Mucosa of rectum (tissue), 2 donors: ENCODE measurements at regions not wholly inside any gene's neighbourhood (a gene's known extent, or its start where the extent isn't known, plus 50 kb on each side); places are given as distances from the start of the nearest gene placed in this dataset.

ENCODE experiments used
- H3K27ac ChIP-seq, 2 donors: one replicate each; pipeline ENCODE4 v1.7.0; 2013; ENCODE audit warnings: inconsistent platforms in 2 of 2, low read depth in 2 of 2, low read length in 2 of 2
- H3K27me3 ChIP-seq, 2 donors: one replicate each; pipeline ENCODE4 v1.7.0; 2013; ENCODE audit warnings: low read length in 2 of 2; ENCODE audit not compliant: control insufficient read depth in 2 of 2, insufficient read depth in 2 of 2
- H3K36me3 ChIP-seq, 2 donors: one replicate each; pipeline ENCODE4 v1.7.0; 2013; ENCODE audit warnings: low read length in 2 of 2; ENCODE audit not compliant: control insufficient read depth in 2 of 2, insufficient read depth in 2 of 2
- H3K4me1 ChIP-seq, 2 donors: one replicate each; pipeline ENCODE4 v1.7.0; 2013; ENCODE audit warnings: low read length in 2 of 2, mild to moderate bottlenecking in 1 of 2; ENCODE audit not compliant: control insufficient read depth in 2 of 2, insufficient read depth in 2 of 2
- H3K4me3 ChIP-seq, 2 donors: one replicate each; pipeline ENCODE4 v1.7.0; 2013; ENCODE audit warnings: low read length in 2 of 2
- H3K9ac ChIP-seq, 2 donors: one replicate each; pipeline ENCODE4 v1.7.0; 2013; ENCODE audit warnings: low read length in 2 of 2, low read depth in 1 of 2, mild to moderate bottlenecking in 1 of 2
- H3K9me3 ChIP-seq, 2 donors: one replicate each; pipeline ENCODE4 v1.7.0; 2013; ENCODE audit warnings: low read length in 2 of 2; ENCODE audit not compliant: control insufficient read depth in 2 of 2
- donor health status: healthy.
- donor health status: Normal muscosa, but diverticular disease.

DNA sequence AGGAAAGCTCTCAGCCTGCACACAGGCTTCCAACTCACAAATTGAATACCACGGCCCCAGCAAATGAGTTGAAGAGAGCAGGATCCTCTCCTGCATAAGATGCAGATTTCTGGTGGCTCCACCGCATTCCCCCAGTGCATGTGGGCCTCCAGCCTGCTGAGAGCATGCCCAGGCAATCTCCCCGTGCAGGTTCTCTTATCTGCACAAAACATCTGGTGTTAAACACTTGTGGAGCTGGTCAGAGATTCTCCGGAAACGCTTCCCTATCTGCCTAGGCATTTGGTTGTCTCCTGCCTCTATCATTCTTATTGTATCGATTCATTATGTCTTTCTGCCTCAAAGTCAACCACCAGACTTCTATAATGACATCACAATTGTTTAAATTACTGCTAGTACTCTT, 1349.0 kb upstream of the B3GALT2 start:
- H3K4me3 ChIP-seq = no peak overlapping the region
- no peak overlapping the region for H3K9ac ChIP-seq
- no peaks in the 10 kb centered on the region for H3K27me3 ChIP-seq
- H3K4me1 ChIP-seq = no peaks in the 10 kb centered on the region
- no peaks in the 10 kb centered on the region for H3K36me3 ChIP-seq
- H3K9me3 ChIP-seq = peaks cover 0 to 3% of the 10 kb centered on the region in 2 donors
- no peak overlapping the region for H3K27ac ChIP-seq

DNA sequence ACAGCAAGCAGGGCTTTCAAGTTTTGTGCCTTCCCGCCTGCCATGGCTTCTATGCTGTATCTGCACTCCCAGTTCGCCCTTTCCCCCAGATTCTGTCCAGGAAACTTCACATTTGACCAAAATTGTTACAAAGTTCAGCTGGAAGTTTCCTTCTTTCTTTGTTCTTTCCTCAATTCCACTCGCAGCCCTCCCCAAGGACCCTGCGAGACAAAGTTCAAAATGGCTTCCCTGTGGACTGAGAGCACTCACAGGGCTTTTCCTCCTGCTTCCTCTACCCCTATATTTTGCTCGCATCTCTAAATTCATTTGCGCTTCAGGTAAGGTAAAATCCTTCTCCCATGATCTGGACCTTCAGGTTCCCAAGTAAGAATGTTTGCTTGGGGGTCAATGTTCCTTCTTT, 1348.4 kb upstream of the B3GALT2 start:
- Histone ChIP-seq H3K4me3 (no peak overlapping the region), H3K27me3 (no peaks in the 10 kb centered on the region), H3K9me3 (no peaks in the 10 kb centered on the region), H3K9ac (no peak overlapping the region), H3K36me3 (no peaks in the 10 kb centered on the region), H3K4me1 (no peaks in the 10 kb centered on the region), H3K27ac (no peak overlapping the region)

DNA sequence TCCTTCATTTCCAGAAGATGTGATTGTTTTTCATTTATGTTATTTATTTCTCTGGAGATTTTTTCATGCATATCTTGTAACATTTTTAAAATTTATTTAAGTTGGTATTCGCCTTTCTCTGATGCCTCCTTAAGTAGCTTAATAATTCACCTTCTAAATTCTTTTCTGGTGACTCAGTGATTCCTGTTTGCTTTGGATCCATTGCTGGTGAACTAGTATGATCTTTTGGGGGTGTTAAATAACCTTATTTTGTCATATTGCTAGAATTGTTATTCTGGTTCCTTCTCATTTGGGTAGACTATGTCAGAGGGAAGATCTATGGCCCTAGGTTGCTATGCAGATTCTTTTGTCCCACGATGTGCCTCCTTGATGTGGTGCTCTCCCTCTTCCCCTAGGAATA, 1347.2 kb upstream of the B3GALT2 start:
- no peaks in the 10 kb centered on the region for H3K27me3 ChIP-seq
- no peaks in the 10 kb centered on the region for H3K36me3 ChIP-seq
- no peak overlapping the region for H3K27ac ChIP-seq
- no peak overlapping the region for H3K9ac ChIP-seq
- H3K9me3 ChIP-seq = no peaks in the 10 kb centered on the region
- no peak overlapping the region for H3K4me3 ChIP-seq
- H3K4me1 ChIP-seq = no peaks in the 10 kb centered on the region

DNA sequence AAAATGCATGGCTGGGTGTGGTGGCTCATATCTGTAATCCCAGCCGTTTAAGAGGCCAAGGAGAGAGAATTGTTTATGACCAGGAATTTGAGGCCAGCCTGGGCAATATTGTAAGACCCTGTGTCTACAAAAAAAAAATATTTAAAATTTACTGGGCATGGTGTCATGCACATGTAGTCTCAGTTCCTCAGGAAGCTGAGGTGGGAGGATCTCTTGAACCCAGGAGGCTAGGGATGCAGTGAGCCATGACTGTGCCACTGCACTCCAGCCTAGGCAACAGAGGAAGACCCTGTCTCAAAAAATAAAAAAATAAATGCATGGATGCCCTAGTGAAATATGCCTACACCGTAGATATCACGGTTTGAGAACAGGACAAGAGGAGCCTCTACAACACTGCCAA, 1331.2 kb upstream of the B3GALT2 start:
- Histone ChIP-seq H3K9ac (no peak overlapping the region), H3K4me3 (no peak overlapping the region), H3K4me1 (no peaks in the 10 kb centered on the region), H3K36me3 (no peaks in the 10 kb centered on the region), H3K27ac (no peak overlapping the region), H3K27me3 (no peaks in the 10 kb centered on the region), H3K9me3 (no peaks in the 10 kb centered on the region)

DNA sequence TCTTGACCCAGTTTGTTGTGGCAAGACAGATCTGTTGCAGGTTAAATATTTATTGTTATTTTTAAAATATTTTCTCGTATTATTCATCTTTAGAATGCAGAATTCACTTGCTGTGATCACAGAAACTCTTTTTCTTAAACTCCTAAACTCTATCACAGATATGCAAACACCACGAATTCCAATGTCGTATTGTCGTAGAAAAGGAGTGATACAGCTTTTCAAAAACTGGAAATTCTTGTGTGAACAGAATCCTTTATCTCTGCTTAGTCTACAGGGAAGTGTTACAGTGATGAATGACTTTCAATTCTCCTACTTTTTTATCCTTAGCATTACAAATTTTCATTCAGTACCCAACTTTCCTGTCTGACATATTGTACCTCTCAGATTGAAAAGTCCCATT, 1329.5 kb upstream of the B3GALT2 start:
- Histone ChIP-seq H3K27me3 (no peaks in the 10 kb centered on the region), H3K9me3 (no peaks in the 10 kb centered on the region), H3K9ac (no peak overlapping the region), H3K36me3 (no peaks in the 10 kb centered on the region), H3K4me1 (no peaks in the 10 kb centered on the region), H3K27ac (no peak overlapping the region), H3K4me3 (no peak overlapping the region)

DNA sequence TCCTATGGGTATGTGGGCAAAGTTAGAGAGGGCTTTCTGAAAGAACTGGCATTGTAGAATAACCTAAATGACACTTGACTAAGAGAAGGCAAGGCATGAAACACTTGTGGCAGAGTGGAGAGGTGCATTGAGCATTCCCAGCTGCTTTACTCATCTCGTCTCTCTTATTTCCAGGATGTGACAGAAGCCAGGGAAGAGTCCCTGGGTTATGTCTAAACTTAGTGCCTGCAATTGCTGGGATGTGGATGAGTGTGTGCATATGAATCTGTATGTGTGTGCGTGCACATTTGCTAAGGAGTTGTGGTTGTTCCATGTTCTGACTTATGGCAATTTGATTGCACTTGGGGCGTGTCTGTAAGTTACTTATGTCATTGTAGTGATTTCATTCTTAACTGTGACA, 1326.5 kb upstream of the B3GALT2 start:
- no peak overlapping the region for H3K9ac ChIP-seq
- H3K4me1 ChIP-seq = no peaks in the 10 kb centered on the region
- H3K4me3 ChIP-seq = no peak overlapping the region
- H3K27ac ChIP-seq = no peak overlapping the region
- no peaks in the 10 kb centered on the region for H3K27me3 ChIP-seq
- H3K9me3 ChIP-seq = no peaks in the 10 kb centered on the region
- no peaks in the 10 kb centered on the region for H3K36me3 ChIP-seq

DNA sequence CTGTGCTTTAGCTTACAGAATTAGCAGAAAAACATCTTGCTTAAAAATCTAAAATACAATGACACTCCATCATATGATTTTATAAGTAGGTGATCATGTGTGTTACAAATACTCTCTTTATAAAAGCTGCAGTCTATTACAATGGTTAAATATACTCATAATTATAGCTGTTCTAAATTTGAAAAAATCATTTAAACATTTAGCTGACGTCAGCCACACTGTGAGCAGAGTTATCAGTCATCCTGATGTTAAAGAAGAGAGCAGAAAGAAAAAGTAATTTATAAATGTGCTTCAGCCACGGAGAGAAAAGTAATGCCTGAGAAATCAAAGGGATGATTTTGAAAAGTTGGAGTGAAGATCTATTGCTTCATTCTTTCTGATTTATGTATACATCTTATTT, 1325.9 kb upstream of the B3GALT2 start:
- no peaks in the 10 kb centered on the region for H3K9me3 ChIP-seq
- no peak overlapping the region for H3K4me3 ChIP-seq
- H3K9ac ChIP-seq = no peak overlapping the region
- H3K27ac ChIP-seq = no peak overlapping the region
- H3K4me1 ChIP-seq = no peaks in the 10 kb centered on the region
- H3K36me3 ChIP-seq = no peaks in the 10 kb centered on the region
- no peaks in the 10 kb centered on the region for H3K27me3 ChIP-seq

DNA sequence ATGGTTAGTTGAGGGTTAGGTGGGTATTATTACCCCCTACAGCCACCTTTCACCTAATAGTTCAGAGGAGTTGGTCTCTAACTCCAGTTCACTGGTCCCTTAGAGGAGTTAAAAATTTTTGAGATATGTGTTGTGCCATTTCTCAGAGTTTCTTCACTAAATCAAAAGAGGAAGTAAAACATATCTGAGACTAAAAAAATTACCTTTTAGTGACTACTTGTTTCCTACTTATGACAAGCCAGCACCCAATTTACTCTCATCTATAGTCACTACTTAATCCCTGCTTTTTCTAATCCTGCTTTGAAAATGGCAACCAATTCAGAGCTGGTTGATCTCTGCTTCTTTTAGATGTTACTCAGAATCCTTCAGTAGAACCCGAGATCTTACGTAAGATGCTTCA, 1316.8 kb upstream of the B3GALT2 start:
- no peak overlapping the region for H3K9ac ChIP-seq
- H3K4me3 ChIP-seq = no peak overlapping the region
- H3K4me1 ChIP-seq = no peaks in the 10 kb centered on the region
- H3K27me3 ChIP-seq = no peaks in the 10 kb centered on the region
- no peaks in the 10 kb centered on the region for H3K9me3 ChIP-seq
- H3K36me3 ChIP-seq = no peaks in the 10 kb centered on the region
- no peak overlapping the region for H3K27ac ChIP-seq

DNA sequence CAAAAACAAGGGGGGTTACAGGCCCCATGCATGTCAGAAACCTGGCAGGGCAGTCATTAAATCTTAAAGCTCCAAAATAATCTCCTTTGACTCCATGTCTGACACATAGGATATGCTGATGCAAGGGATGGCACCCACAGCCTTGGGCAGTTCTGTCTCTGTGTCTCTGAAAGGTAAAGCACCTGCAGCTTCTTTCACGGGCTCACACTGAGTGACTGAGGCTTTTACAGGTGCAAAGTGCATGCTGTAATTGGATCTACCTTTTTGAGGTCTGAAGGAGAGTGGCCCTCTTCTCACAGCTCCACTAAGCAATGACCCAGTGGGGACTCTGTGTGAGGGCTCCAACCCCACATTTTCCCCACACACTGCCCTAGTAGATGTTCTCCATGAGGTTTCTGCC, 1309.0 kb upstream of the B3GALT2 start:
- H3K27ac ChIP-seq = no peak overlapping the region
- H3K4me1 ChIP-seq = no peaks in the 10 kb centered on the region
- H3K4me3 ChIP-seq = no peak overlapping the region
- no peaks in the 10 kb centered on the region for H3K27me3 ChIP-seq
- H3K9me3 ChIP-seq = no peaks in the 10 kb centered on the region
- no peak overlapping the region for H3K9ac ChIP-seq
- no peaks in the 10 kb centered on the region for H3K36me3 ChIP-seq

DNA sequence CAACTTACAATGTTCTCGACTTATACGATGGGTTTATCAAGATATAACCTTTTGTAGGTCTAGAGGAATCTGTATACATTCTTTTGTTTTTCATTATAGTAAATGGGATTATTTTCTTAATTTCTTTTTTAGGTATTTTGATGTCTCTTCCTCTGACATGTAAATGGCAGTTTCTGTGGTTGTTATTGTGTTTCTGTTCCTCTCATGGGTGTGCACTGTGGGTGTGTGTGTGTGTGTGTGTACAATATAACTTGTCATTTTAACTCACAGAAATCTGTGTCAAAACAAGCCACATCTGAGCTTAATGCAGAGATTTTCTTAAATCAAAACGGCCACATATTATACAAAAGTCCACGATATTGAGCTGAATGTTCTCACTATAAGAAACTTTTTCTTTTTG, 1300.8 kb upstream of the B3GALT2 start:
- Histone ChIP-seq H3K9ac (no peak overlapping the region), H3K36me3 (no peaks in the 10 kb centered on the region), H3K4me1 (no peaks in the 10 kb centered on the region), H3K4me3 (no peak overlapping the region), H3K27me3 (no peaks in the 10 kb centered on the region), H3K9me3 (no peaks in the 10 kb centered on the region), H3K27ac (no peak overlapping the region)

DNA sequence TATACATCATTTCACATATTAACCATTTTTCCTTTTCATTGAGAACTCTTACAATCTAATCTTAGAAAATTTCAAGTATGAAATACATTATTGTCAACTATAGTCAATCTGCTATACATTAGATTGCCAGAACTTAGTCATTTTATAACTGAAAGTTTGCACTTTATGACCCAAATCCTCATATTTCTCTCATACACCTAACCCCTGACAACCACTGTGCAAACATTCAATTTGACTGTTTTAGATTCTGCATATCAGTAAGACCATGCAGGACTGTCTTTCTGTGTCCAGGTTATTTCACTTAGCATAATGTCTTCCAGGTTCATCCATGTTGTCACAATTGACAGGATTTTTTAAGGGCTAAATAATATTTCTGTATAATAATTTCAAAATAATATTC, 1299.0 kb upstream of the B3GALT2 start:
- Histone ChIP-seq H3K4me3 (no peak overlapping the region), H3K4me1 (no peaks in the 10 kb centered on the region), H3K36me3 (no peaks in the 10 kb centered on the region), H3K27ac (no peak overlapping the region), H3K9ac (no peak overlapping the region), H3K9me3 (no peaks in the 10 kb centered on the region), H3K27me3 (no peaks in the 10 kb centered on the region)
